Large intestine (tissue), 3 donors: ENCODE measurements at regions not wholly inside any gene's neighbourhood (a gene's known extent, or its start where the extent isn't known, plus 50 kb on each side); places are given as distances from the start of the nearest gene placed in this dataset.
"Not testable (repeated sequence)": the region's sequence is repeated elsewhere in the genome, so short reads cannot be mapped to it uniquely, and the experiment has no call there.

Experiments used
- DNase-seq, 2 donors: peaks; one replicate each; pipeline versions ENCODE4 v3.0.0 to v3.0.0-alpha.2; 2013
- H3K27ac ChIP-seq: one replicate; pipeline ENCODE4 v1.5.1; 2013; ENCODE audit warnings: low read length
- H3K27me3 ChIP-seq: 2 replicates; pipeline ENCODE4 v1.6.1; 2013; ENCODE audit warnings: low read length; ENCODE audit not compliant: control insufficient read depth, insufficient read depth
- H3K36me3 ChIP-seq: 2 replicates; pipeline ENCODE4 v1.6.1; 2013; ENCODE audit warnings: low read length; ENCODE audit not compliant: control insufficient read depth, insufficient read depth
- H3K4me1 ChIP-seq: one replicate; pipeline ENCODE4 v1.6.1; 2013; ENCODE audit warnings: low read length; ENCODE audit not compliant: control insufficient read depth, insufficient read depth
- H3K4me3 ChIP-seq: one replicate; pipeline ENCODE4 v1.5.1; 2013; ENCODE audit warnings: low read length
- H3K9me3 ChIP-seq: one replicate; pipeline ENCODE4 v1.6.1; 2013; ENCODE audit warnings: mild to moderate bottlenecking, low read depth, low read length, moderate library complexity; ENCODE audit not compliant: control insufficient read depth
- WGBS: methylation state at CpG from one replicate; pipeline ENCODE4 v1.1.5; 2013; ENCODE audit warnings: low lambda C conversion rate; ENCODE audit not compliant: insufficient coverage; 5-methylcytosine and 5-hydroxymethylcytosine counted together

- H3K27me3 ChIP-seq, H3K4me1 ChIP-seq, H3K27ac ChIP-seq, DNase-seq, H3K4me3 ChIP-seq, H3K36me3 ChIP-seq, H3K9me3 ChIP-seq: not testable (repeated sequence)
These were observed 1095.9 kb downstream of the SUCLG1 start for GRCh38 chr2:83363138-83363537.

- Histone ChIP-seq H3K4me3 (no peak overlapping the region), H3K4me1 (no peaks in the 10 kb centered on the region), H3K36me3 (no peaks in the 10 kb centered on the region), H3K9me3 (no peaks in the 10 kb centered on the region), H3K27ac (no peak overlapping the region), H3K27me3 (no peaks in the 10 kb centered on the region)
- no peak for DNase-seq
- WGBS = 100% methylated on average over 2 of the region's 3 CpGs
These were observed 1099.7 kb downstream of the SUCLG1 start for GRCh38 chr2:83359336-83359735.

GRCh38 chr2:83342860-83343329 lies 1116.2 kb downstream of the SUCLG1 start:
- H3K27me3 ChIP-seq = no peaks in the 10 kb centered on the region
- H3K27ac ChIP-seq = no peak overlapping the region
- DNase-seq = peak in 1 of 2 donors; percentile 26
- no peaks in the 10 kb centered on the region for H3K9me3 ChIP-seq
- no peak overlapping the region for H3K4me3 ChIP-seq
- no peaks in the 10 kb centered on the region for H3K4me1 ChIP-seq
- H3K36me3 ChIP-seq = no peaks in the 10 kb centered on the region
- no CpG with 5 or more reads among the region's 2 CpGs for WGBS

GRCh38 chr2:83340424-83340823 lies 1118.7 kb downstream of the SUCLG1 start:
- H3K4me1 ChIP-seq = no peaks in the 10 kb centered on the region
- no peaks in the 10 kb centered on the region for H3K9me3 ChIP-seq
- no peak overlapping the region for H3K27ac ChIP-seq
- H3K36me3 ChIP-seq = no peaks in the 10 kb centered on the region
- no peak overlapping the region for H3K4me3 ChIP-seq
- WGBS = no CpG with 5 or more reads among the region's 3 CpGs
- peak in 1 of 2 donors; percentile 5 for DNase-seq
- no peaks in the 10 kb centered on the region for H3K27me3 ChIP-seq

GRCh38 chr2:83339942-83340341 lies 1119.1 kb downstream of the SUCLG1 start:
- H3K4me3 ChIP-seq, H3K27ac ChIP-seq, DNase-seq, H3K27me3 ChIP-seq, H3K9me3 ChIP-seq, H3K36me3 ChIP-seq, H3K4me1 ChIP-seq: not testable (repeated sequence)
- WGBS = 100% methylated on average over 1 of the region's 5 CpGs

- no peaks in the 10 kb centered on the region for H3K27me3 ChIP-seq
- H3K9me3 ChIP-seq = no peaks in the 10 kb centered on the region
- H3K27ac ChIP-seq = no peak overlapping the region
- no peaks in the 10 kb centered on the region for H3K36me3 ChIP-seq
- no peaks in the 10 kb centered on the region for H3K4me1 ChIP-seq
- H3K4me3 ChIP-seq = no peak overlapping the region
- DNase-seq = no peak
- WGBS = no CpG with 5 or more reads among the region's 3 CpGs
These were observed 1127.3 kb downstream of the SUCLG1 start for GRCh38 chr2:83331810-83332209.

- H3K4me3 ChIP-seq = no peak overlapping the region
- no peak for DNase-seq
- no CpG with 5 or more reads among the region's 1 CpG for WGBS
- no peaks in the 10 kb centered on the region for H3K4me1 ChIP-seq
- no peaks in the 10 kb centered on the region for H3K9me3 ChIP-seq
- no peaks in the 10 kb centered on the region for H3K27me3 ChIP-seq
- no peaks in the 10 kb centered on the region for H3K36me3 ChIP-seq
- no peak overlapping the region for H3K27ac ChIP-seq
These were observed 1136.0 kb downstream of the SUCLG1 start for GRCh38 chr2:83323038-83323437.

GRCh38 chr2:83320053-83320452 lies 1139.0 kb downstream of the SUCLG1 start:
- Histone ChIP-seq H3K4me1 (no peaks in the 10 kb centered on the region), H3K27ac (no peak overlapping the region), H3K4me3 (no peak overlapping the region), H3K27me3 (no peaks in the 10 kb centered on the region), H3K36me3 (no peaks in the 10 kb centered on the region), H3K9me3 (no peaks in the 10 kb centered on the region)
- DNase-seq = no peak

- Histone ChIP-seq H3K27ac (no peak overlapping the region), H3K9me3 (no peaks in the 10 kb centered on the region), H3K4me3 (no peak overlapping the region), H3K4me1 (no peaks in the 10 kb centered on the region), H3K36me3 (no peaks in the 10 kb centered on the region), H3K27me3 (no peaks in the 10 kb centered on the region)
- WGBS = 83% methylated on average over 2 of the region's 11 CpGs
- no peak for DNase-seq
These were observed 1153.2 kb downstream of the SUCLG1 start for GRCh38 chr2:83305758-83306378.

- Histone ChIP-seq H3K4me1 (no peaks in the 10 kb centered on the region), H3K4me3 (no peak overlapping the region), H3K36me3 (no peaks in the 10 kb centered on the region), H3K27me3 (no peaks in the 10 kb centered on the region), H3K9me3 (no peaks in the 10 kb centered on the region), H3K27ac (no peak overlapping the region)
- WGBS = no CpG with 5 or more reads among the region's 4 CpGs
- peak in 1 of 2 donors; percentile 0 for DNase-seq
These were observed 1168.0 kb downstream of the SUCLG1 start for GRCh38 chr2:83291083-83291482.

GRCh38 chr2:83282841-83283240 lies 1176.2 kb downstream of the SUCLG1 start:
- Histone ChIP-seq H3K27me3 (no peaks in the 10 kb centered on the region), H3K27ac (no peak overlapping the region), H3K36me3 (no peaks in the 10 kb centered on the region), H3K9me3 (no peaks in the 10 kb centered on the region), H3K4me3 (no peak overlapping the region), H3K4me1 (no peaks in the 10 kb centered on the region)
- no peak for DNase-seq
